ENCODE measurements at regions not wholly inside any gene's neighbourhood (a gene's known extent, or its start where the extent isn't known, plus 50 kb on each side); places are given as distances from the start of the nearest gene placed in this dataset.

DNA sequence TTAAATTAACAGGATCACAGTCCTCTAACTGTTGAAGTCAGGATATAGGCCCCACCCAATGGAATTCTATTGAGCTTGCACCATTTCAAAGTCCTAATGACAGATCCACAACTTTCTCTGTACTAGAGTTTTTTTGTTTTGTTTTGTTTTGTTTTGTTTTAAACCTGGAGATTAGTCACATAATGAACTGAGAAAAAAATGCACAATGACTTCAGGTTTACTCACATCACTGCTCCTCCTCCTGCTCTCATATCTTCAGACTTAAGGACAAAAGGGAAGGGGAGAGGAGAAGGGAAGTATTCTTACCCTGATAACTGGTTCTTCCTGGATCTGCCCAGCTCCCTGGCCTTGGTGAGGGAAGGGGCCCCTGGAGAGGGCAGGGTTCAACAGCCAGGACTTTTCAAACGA is 208.2 kb upstream of the EPHA4 start:
- DNase-seq (ENCODE audit: extremely low spot score): no peak
- ChIA-PET POLR2A (no interaction called here), CTCF (no interaction called here)
- TF ChIP-seq, protein P1, sequence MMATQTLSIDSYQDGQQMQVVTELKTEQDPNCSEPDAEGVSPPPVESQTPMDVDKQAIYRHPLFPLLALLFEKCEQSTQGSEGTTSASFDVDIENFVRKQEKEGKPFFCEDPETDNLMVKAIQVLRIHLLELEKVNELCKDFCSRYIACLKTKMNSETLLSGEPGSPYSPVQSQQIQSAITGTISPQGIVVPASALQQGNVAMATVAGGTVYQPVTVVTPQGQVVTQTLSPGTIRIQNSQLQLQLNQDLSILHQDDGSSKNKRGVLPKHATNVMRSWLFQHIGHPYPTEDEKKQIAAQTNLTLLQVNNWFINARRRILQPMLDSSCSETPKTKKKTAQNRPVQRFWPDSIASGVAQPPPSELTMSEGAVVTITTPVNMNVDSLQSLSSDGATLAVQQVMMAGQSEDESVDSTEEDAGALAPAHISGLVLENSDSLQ (IDR thresholded peaks at IDR 0.05): no peak
- TF ChIP-seq TARDBP (IDR thresholded peaks at IDR 0.05) (no peak), LEF1 (IDR thresholded peaks at IDR 0.05; ENCODE audit: borderline replicate concordance) (no peak), FOXM1 (IDR thresholded peaks at IDR 0.05; ENCODE audit: borderline replicate concordance) (no peak), ELF4 (IDR thresholded peaks at IDR 0.05) (no peak), L3MBTL2 (conservative IDR thresholded peaks at IDR 0.05) (no peak), FOXK2 (IDR thresholded peaks at IDR 0.05) (no peak), ARNT (IDR thresholded peaks at IDR 0.05) (no peak), FOXA1 (IDR thresholded peaks at IDR 0.05) (no peak), HDGF (IDR thresholded peaks at IDR 0.05; ENCODE audit: borderline replicate concordance) (no peak), BHLHE40 (IDR thresholded peaks at IDR 0.05; ENCODE audit: borderline replicate concordance) (no peak), ZNF384 (IDR thresholded peaks at IDR 0.05) (no peak), NFRKB (IDR thresholded peaks at IDR 0.05) (no peak), SUZ12 (IDR thresholded peaks at IDR 0.05) (no peak), CTBP1 (IDR thresholded peaks at IDR 0.05; ENCODE audit: borderline replicate concordance) (no peak)

DNA sequence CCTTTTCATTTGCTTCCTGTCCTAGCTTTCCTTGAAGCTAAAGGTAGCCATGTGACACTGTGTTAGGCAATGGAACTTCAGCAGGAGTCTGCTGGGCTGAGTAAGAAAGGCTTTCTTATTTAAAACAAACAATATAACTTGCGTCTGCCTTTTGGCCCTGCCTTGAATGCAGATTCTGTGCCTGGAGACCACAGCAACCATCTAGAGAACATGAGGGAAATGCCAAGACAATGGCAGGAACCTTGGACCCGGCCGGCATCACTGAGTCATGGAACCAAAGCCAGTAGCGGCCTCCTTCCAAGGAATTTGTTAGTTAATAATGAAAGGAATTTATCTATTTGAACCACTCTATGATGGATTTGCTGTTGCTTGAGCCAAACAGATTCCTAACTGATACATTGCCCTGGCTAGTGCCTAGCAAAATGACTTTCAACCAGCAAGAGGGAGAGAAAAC is 207.5 kb upstream of the EPHA4 start:
- ChIA-PET CTCF (no interaction called here), POLR2A (no interaction called here)
- no peak for DNase-seq (ENCODE audit: extremely low spot score)
- TF ChIP-seq CTBP1 (IDR thresholded peaks at IDR 0.05; ENCODE audit: borderline replicate concordance): no peak
- no peak for TF ChIP-seq HDGF (IDR thresholded peaks at IDR 0.05; ENCODE audit: borderline replicate concordance)
- TF ChIP-seq BHLHE40 (IDR thresholded peaks at IDR 0.05; ENCODE audit: borderline replicate concordance): no peak
- TF ChIP-seq TARDBP (IDR thresholded peaks at IDR 0.05): no peak
- no peak for TF ChIP-seq SUZ12 (IDR thresholded peaks at IDR 0.05)
- no peak for TF ChIP-seq NFRKB (IDR thresholded peaks at IDR 0.05)
- no peak for TF ChIP-seq SP1 (IDR thresholded peaks at IDR 0.05)
- TF ChIP-seq ELF4 (IDR thresholded peaks at IDR 0.05): no peak
- no peak for TF ChIP-seq L3MBTL2 (conservative IDR thresholded peaks at IDR 0.05)
- TF ChIP-seq, protein P1 (IDR thresholded peaks at IDR 0.05): no peak
- TF ChIP-seq FOXM1 (IDR thresholded peaks at IDR 0.05; ENCODE audit: borderline replicate concordance): no peak

DNA sequence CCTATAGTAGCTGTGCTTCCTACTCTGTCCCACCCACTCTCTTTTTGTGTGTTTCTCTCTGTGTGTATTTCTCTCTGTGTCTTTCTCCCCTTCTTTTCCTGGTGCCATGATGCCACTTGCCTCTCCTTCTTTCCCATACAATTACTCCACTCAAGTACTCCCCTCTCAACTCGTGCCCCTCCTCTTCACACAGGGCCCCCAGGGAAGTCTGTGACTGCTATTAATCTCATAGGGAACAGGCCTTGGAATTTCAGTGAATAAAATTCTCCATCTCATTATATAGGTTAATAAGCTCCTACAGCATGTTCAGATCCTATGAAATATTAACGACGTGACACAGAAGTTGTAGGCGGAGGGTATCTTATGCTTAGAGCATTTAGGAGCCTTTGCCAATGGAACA is 205.9 kb upstream of the EPHA4 start:
- DNase-seq (ENCODE audit: extremely low spot score): no peak
- TF ChIP-seq TARDBP (IDR thresholded peaks at IDR 0.05) (no peak), CTBP1 (IDR thresholded peaks at IDR 0.05; ENCODE audit: borderline replicate concordance) (no peak), ZNF384 (IDR thresholded peaks at IDR 0.05) (no peak), NFRKB (IDR thresholded peaks at IDR 0.05) (no peak), ELF4 (IDR thresholded peaks at IDR 0.05) (no peak), L3MBTL2 (conservative IDR thresholded peaks at IDR 0.05) (no peak), HDGF (IDR thresholded peaks at IDR 0.05; ENCODE audit: borderline replicate concordance) (no peak), LEF1 (IDR thresholded peaks at IDR 0.05; ENCODE audit: borderline replicate concordance) (no peak), FOXM1 (IDR thresholded peaks at IDR 0.05; ENCODE audit: borderline replicate concordance) (no peak), BHLHE40 (IDR thresholded peaks at IDR 0.05; ENCODE audit: borderline replicate concordance) (no peak), SUZ12 (IDR thresholded peaks at IDR 0.05) (no peak)
- TF ChIP-seq, protein P1 (IDR thresholded peaks at IDR 0.05): no peak
- ChIA-PET POLR2A (no interaction called here), CTCF (no interaction called here)

DNA sequence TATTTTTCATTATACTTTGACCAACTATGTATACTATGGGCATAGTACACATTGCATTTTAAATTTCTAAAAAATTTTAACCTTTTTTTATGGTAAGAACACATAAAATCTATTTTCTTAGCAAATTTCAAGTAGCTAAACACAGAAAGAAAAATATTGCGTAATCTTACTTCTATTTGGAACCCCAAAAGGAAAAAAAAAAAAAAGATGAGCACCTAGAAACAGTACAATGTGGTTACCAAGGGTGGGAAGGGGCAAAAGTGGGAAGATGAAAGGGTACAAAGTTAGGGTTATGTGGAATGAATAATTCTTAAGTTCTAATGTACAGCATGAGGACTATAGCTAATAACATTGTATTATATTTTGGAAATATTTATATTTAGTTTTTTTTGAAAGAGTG is 205.0 kb upstream of the EPHA4 start:
- no peak for DNase-seq (ENCODE audit: extremely low spot score)
- TF ChIP-seq LEF1 (IDR thresholded peaks at IDR 0.05; ENCODE audit: borderline replicate concordance) (no peak), L3MBTL2 (conservative IDR thresholded peaks at IDR 0.05) (no peak)
- CTCF ChIA-PET: interaction anchor here (0.6 to 0.7 kb wide), 2 partner anchors 18 to 78 kb away, joined by 3 to 10 read pairs; no protein-coding TSS in a partner anchor
- POLR2A ChIA-PET: no interaction called here

DNA sequence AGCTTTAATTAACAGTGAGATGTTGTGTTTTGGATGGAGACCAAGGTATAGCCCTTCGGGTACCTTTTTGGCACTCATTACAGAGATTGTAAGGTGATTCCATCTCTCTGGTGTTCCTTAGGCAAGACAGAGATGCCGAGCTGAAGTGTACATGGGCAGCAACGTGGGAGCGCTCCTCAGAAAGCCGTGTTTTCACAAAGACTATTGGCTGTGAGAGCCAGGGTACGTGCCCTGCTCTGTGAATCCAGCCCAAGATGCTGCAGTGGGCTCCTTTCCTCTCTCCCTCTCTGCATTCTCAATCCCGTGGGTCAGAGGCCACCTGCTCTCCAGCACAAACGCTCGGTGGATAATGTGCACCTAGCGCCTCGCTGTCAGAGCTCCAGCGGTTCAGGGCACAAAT is 203.0 kb upstream of the EPHA4 start:
- ChIA-PET POLR2A (no interaction called here), CTCF (no interaction called here)
- DNase-seq (ENCODE audit: extremely low spot score): no peak
- TF ChIP-seq CTBP1 (IDR thresholded peaks at IDR 0.05; ENCODE audit: borderline replicate concordance): no peak
- no peak for TF ChIP-seq FOXA1 (IDR thresholded peaks at IDR 0.05)
- no peak for TF ChIP-seq SUZ12 (IDR thresholded peaks at IDR 0.05)
- TF ChIP-seq HDGF (IDR thresholded peaks at IDR 0.05; ENCODE audit: borderline replicate concordance): no peak
- TF ChIP-seq L3MBTL2 (conservative IDR thresholded peaks at IDR 0.05): no peak
- no peak for TF ChIP-seq NFRKB (IDR thresholded peaks at IDR 0.05)
- TF ChIP-seq LEF1 (IDR thresholded peaks at IDR 0.05; ENCODE audit: borderline replicate concordance): no peak
- no peak for TF ChIP-seq BHLHE40 (IDR thresholded peaks at IDR 0.05; ENCODE audit: borderline replicate concordance)
- TF ChIP-seq ZNF384 (IDR thresholded peaks at IDR 0.05): no peak
- TF ChIP-seq ELF4 (IDR thresholded peaks at IDR 0.05): no peak
- TF ChIP-seq SP1 (IDR thresholded peaks at IDR 0.05): no peak
- TF ChIP-seq FOXK2 (IDR thresholded peaks at IDR 0.05): no peak
- no peak for TF ChIP-seq FOXM1 (IDR thresholded peaks at IDR 0.05; ENCODE audit: borderline replicate concordance)
- no peak for TF ChIP-seq TARDBP (IDR thresholded peaks at IDR 0.05)
- TF ChIP-seq ARNT (IDR thresholded peaks at IDR 0.05): no peak
- TF ChIP-seq, protein P1 (IDR thresholded peaks at IDR 0.05): no peak

DNA sequence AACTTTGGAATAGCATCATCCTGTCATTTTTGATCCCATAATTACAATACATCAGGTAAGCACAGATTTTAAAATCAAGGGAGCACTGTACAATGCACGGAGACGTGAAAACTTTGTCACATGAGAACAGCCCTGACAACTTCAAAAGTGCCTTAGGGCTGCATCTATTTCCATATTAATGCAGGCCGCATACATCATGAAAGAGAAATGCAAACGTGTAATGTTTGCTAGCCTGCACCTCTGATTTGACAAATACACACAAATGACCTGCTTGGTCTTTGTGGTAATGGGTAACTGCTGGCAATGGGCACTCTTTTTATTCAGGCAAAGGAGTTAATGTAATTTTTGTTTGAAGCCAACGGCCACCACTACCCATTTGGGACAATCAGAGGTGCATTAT is 202.0 kb upstream of the EPHA4 start:
- no peak for TF ChIP-seq FOXA1 (IDR thresholded peaks at IDR 0.05)
- no peak for TF ChIP-seq CTBP1 (IDR thresholded peaks at IDR 0.05; ENCODE audit: borderline replicate concordance)
- TF ChIP-seq HDGF (IDR thresholded peaks at IDR 0.05; ENCODE audit: borderline replicate concordance): no peak
- no peak for TF ChIP-seq ELF4 (IDR thresholded peaks at IDR 0.05)
- TF ChIP-seq L3MBTL2 (conservative IDR thresholded peaks at IDR 0.05): no peak
- TF ChIP-seq BHLHE40 (IDR thresholded peaks at IDR 0.05; ENCODE audit: borderline replicate concordance): no peak
- no peak for DNase-seq (ENCODE audit: extremely low spot score)

More for the DNA sequence above, 202.0 kb upstream of the EPHA4 start:
- POLR2A ChIA-PET: no interaction called here
- CTCF ChIA-PET: no interaction called here
